ENCODE measurements at regions not wholly inside any gene's neighbourhood (a gene's known extent, or its start where the extent isn't known, plus 50 kb on each side); places are given as distances from the start of the nearest gene placed in this dataset.

DNA sequence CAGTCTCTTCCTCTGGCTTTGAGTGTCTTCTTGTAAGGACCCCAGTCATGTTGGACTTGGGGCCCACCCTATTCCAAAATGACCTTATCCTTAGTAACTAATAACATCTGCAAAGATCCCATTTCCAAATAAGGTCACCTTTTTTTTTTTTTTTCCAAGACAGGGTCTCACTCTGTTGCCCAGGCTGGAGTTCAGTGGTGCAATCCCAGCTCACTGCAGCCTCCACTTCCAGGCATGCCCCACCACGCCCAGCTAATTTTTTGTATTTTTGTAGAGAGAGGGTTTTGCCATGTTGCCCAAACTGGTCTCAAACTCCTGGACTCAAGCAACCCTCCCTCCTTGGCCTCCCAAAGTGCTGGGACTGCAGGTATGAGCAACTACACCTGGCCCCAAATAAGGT, 118.8 kb upstream of the GSE1 start:
- H3K9me3 ChIP-seq (ENCODE audit: insufficient read depth, low read depth), result no peaks in the 10 kb centered on the region
- H2AFZ ChIP-seq, result no peak overlapping the region
- no peaks in the 10 kb centered on the region for H3K36me3 ChIP-seq (ENCODE audit: low read depth)
- no peaks in the 10 kb centered on the region for H3K9me2 ChIP-seq (ENCODE audit: insufficient read depth)
- no TSS peak for BruUV-seq (replicated peaks)
- intact Hi-C loops (cut with micrococcal nuclease; ENCODE audit: unreplicated experiment), result no loop called here
- no peak overlapping the region for H3K27ac ChIP-seq
- no peak overlapping the region for H3K4me3 ChIP-seq
- H4K20me1 ChIP-seq (ENCODE audit: insufficient read depth), result no peaks in the 10 kb centered on the region
- H3K79me2 ChIP-seq (ENCODE audit: low read depth), result no peaks in the 10 kb centered on the region
- no peaks in the 10 kb centered on the region for H3K27me3 ChIP-seq (ENCODE audit: insufficient read depth, low read depth)
- no peak for DNase-seq
- peaks cover 26% of the 10 kb centered on the region for H3K4me1 ChIP-seq (replicated peaks; ENCODE audit: insufficient read depth)
- POLR2A ChIA-PET (ENCODE audit: unreplicated experiment), result no interaction called here
- TF ChIP-seq EZH2 (IDR thresholded peaks at IDR 0.05; ENCODE audit: low read depth), result no peak
- no peak for TF ChIP-seq CTCF (conservative IDR thresholded peaks at IDR 0.05)
- CTCF ChIA-PET, result no interaction called here
- H3K4me2 ChIP-seq, result no peak overlapping the region
- peaks cover 20% of the 10 kb centered on the region; the same call in 1 of the 2 replicates for H3F3A ChIP-seq (ENCODE audit: insufficient read depth, low read depth)

- Histone ChIP-seq H3F3A (ENCODE audit: insufficient read depth, low read depth) (peaks cover 20% of the 10 kb centered on the region; the same call in 1 of the 2 replicates), H3K4me1 (replicated peaks; ENCODE audit: insufficient read depth) (peaks cover 26% of the 10 kb centered on the region), H3K9me3 (ENCODE audit: insufficient read depth, low read depth) (no peaks in the 10 kb centered on the region), H3K27me3 (ENCODE audit: insufficient read depth, low read depth) (no peaks in the 10 kb centered on the region), H3K4me2 (no peak overlapping the region), H3K27ac (no peak overlapping the region), H3K9me2 (ENCODE audit: insufficient read depth) (no peaks in the 10 kb centered on the region), H3K79me2 (ENCODE audit: low read depth) (no peaks in the 10 kb centered on the region), H4K20me1 (ENCODE audit: insufficient read depth) (no peaks in the 10 kb centered on the region), H3K4me3 (no peak overlapping the region), H2AFZ (no peak overlapping the region), H3K36me3 (ENCODE audit: low read depth) (no peaks in the 10 kb centered on the region)
- BruUV-seq (replicated peaks), result no TSS peak
- no peak for DNase-seq
- CTCF ChIA-PET, result no interaction called here
- intact Hi-C loops (cut with micrococcal nuclease; ENCODE audit: unreplicated experiment), result no loop called here
- TF ChIP-seq CTCF (conservative IDR thresholded peaks at IDR 0.05) (no peak), EZH2 (IDR thresholded peaks at IDR 0.05; ENCODE audit: low read depth) (no peak)
- POLR2A ChIA-PET (ENCODE audit: unreplicated experiment), result interaction anchor here (0.6 kb wide), 2 partner anchors 13 to 58 kb away, joined by 3 to 5 read pairs; no protein-coding TSS in a partner anchor
Observed at GRCh38 chr16:85495259-85495658, 117.9 kb upstream of the GSE1 start.

- H3K9me2 ChIP-seq (ENCODE audit: insufficient read depth), result no peaks in the 10 kb centered on the region
- ChIA-PET POLR2A (ENCODE audit: unreplicated experiment) (interaction anchor here (0.6 kb wide), 2 partner anchors 13 to 57 kb away, joined by 3 to 5 read pairs; no protein-coding TSS in a partner anchor), CTCF (interaction anchor here (0.6 kb wide), 1 partner anchor 195 kb away, joined by 13 read pairs; no protein-coding TSS in a partner anchor)
- BruUV-seq (replicated peaks), result no TSS peak
- H3F3A ChIP-seq (ENCODE audit: insufficient read depth, low read depth), result peaks cover 20% of the 10 kb centered on the region; the same call in 1 of the 2 replicates
- no peak for DNase-seq
- H3K27me3 ChIP-seq (ENCODE audit: insufficient read depth, low read depth), result no peaks in the 10 kb centered on the region
- H3K36me3 ChIP-seq (ENCODE audit: low read depth), result no peaks in the 10 kb centered on the region
- no peak overlapping the region for H3K27ac ChIP-seq
- intact Hi-C loops (cut with micrococcal nuclease; ENCODE audit: unreplicated experiment), result no loop called here
- H3K79me2 ChIP-seq (ENCODE audit: low read depth), result no peaks in the 10 kb centered on the region
- H3K4me1 ChIP-seq (replicated peaks; ENCODE audit: insufficient read depth), result peaks cover 23% of the 10 kb centered on the region
- no peak overlapping the region for H2AFZ ChIP-seq
- H4K20me1 ChIP-seq (ENCODE audit: insufficient read depth), result no peaks in the 10 kb centered on the region
- H3K4me3 ChIP-seq, result no peak overlapping the region
- TF ChIP-seq EZH2 (IDR thresholded peaks at IDR 0.05; ENCODE audit: low read depth), result no peak
- TF ChIP-seq CTCF (conservative IDR thresholded peaks at IDR 0.05), result no peak
- no peak overlapping the region for H3K4me2 ChIP-seq
- no peaks in the 10 kb centered on the region for H3K9me3 ChIP-seq (ENCODE audit: insufficient read depth, low read depth)
Observed at GRCh38 chr16:85495823-85496538, 117.1 kb upstream of the GSE1 start.

Measured in PC-9 (cell line).